Activated T-cell treated with anti-CD3 and anti-CD28 coated beads, Interleukin-2, amount 50 U/mL, for 1 hour (primary cell): ENCODE measurements at regions not wholly inside any gene's neighbourhood (a gene's known extent, or its start where the extent isn't known, plus 50 kb on each side); places are given as distances from the start of the nearest gene placed in this dataset.
"Not testable (repeated sequence)": the region's sequence is repeated elsewhere in the genome, so short reads cannot be mapped to it uniquely, and the experiment has no call there.

Source experiments
- DNase-seq: peaks from one replicate; pipeline ENCODE4 v3.0.0-alpha.2; 2020

DNA sequence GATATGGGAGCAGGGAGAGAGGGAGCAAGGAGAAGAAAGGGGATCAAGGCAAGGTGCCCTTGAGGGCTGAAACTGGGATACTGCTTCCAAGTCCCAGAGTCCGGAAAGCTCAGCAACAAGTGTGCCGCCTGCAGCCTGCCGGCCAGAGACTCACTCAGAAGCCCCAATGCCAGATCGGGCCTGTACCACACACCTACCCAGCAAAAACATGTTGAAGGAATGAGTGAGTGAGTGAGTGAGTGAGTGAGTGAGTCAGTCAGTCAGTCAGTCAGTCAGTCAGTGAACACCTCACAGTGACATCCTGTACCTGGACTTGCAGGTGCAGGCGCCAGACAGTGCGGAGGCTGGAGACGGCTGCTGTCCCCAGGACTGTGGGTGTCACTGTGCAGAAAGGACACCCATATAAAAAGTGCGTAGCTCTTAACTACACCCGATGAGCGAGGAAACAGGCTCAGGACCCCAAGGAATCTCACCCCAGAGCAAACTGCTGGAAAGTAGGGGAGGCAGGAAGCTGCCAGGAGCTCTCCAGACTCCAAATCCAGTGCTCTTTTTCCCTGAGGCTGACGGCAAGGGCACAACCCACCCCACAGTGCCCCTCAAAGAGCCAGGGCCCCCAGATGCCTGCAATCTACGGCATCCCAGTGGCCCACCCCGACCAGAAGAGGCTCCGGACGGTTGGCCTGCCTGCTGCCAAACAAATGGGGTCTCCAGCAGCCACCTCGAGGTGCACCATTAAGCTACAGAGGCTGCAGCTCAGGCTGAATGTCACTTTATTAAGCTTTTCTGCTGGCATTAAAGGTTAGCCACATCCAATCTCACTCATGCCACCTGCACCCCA is 261.7 kb downstream of the NPHP4 start:
- no peak for DNase-seq

- no peak for DNase-seq
Measured at GRCh38 chr1:5729636-5730145, 262.5 kb downstream of the NPHP4 start.

- no peak for DNase-seq
Measured at GRCh38 chr1:5728663-5729355, 263.4 kb downstream of the NPHP4 start.

DNA sequence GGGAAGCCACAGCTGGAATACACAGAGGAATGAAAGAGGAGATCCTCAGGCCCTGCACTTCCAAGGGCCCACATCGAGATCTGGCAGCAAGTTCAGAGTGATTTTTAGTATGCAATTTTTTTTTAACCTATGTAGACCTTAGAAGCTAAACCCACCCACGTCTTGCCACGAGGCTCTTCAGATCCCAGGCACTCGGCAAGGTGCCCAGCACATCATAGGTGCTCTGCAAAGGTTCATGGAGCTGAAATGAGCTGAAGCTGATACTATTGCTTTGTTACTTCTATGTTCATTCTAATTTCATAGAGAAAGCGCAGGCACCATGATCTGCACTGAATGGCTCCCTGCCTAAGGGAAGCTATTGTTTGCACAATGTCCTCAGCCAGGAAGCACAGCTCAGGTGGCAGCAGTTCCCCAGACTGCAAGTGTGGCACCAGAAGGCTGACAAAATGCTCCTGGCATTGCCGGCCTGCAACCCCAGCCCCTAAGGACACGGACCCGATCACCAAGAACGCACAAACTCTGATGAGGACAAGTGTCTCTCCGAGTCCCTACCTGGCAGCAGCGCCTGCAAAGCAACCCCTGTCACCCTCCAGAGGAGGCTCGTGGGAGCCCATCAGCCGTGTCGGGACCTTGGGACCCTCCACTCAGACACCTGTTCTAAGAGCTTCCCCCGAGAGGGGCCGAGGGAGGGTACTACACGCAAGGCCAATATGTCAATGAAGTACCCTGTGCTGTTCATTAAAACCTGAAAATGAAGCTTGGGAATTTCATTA is 264.2 kb downstream of the NPHP4 start:
- DNase-seq, result no peak

DNA sequence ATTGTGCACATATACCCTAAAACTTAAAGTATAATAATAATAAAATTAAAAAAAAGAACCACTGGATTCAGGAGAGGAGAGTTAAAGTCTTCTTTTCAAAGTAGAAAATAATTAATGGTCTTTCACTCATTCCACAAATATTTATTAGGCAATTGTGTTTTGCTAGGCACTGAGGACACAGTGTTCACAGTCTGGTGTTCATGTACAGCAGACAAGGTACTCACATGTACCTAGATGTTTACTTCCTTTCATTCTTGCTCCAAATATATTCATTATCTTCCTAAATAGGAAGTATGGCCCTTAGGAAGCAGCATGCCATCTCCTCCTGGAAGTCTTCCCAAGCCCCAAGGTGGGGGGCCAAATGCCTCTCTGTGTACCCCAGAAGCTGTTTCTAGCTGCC is 265.0 kb downstream of the NPHP4 start:
- DNase-seq, result no peak

DNA sequence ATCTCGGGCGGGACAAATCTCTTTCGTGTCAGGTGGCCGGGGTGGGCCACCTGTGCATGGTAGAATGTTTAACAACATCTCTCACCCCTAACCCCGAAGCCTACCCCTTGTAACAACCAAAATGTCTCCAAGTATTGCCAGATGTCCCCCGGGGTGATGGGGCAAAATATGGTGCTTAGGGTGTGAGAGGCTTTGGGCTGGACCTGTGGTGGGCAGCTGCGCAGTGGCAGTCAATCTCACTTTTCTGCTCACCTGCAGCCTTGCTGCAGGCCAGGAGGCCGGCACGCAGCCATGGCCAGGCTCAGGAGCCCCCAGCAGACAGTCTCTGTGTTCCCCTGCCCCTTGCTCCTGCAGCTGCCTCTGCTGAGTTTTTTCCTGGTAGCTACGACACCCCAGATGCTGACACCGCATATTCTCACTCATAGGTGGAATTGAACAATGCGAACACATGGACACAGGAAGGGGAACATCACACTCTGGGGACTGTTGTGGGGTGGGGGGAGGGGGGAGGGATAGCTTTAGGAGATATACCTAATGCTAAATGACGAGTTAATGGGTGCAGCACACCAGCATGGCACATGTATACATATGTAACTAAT is 265.5 kb downstream of the NPHP4 start:
- DNase-seq, result not testable (repeated sequence)

DNA sequence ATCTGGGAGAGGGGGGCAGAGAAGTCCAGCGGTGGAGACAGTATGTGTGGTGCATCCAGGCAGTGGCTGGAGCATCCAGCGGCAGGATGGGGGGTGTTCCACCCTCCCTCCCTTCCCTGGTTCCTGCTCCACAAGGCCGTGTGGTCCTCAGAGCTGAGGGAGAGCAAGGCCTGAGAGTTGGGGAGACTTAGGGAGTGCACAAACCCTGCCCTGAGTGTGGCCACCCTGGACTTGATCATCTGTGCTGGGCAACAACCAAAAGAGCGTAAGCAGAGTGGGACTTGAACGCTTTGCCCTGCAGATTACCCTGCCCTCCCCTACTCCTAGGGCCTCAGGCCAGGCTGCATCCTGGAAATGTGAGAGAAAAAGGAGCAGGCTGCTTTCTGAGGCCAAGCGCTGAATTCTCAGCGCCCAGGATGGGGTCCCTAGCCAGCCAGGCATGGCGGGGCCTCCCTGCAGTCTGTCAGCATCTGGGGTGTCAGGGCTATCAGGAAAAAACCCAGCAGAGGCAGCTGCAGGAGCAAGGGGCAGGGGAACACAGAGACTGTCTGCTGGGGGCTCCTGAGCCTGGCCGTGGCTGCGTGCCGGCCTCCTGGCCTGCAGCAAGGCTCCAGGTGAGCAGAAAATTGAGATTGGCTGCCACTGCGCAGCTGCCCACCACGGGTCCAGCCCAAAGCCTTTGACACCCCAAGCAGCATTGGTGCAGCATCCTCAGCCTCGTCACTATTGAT is 266.2 kb downstream of the NPHP4 start:
- DNase-seq, result no peak

GRCh38 chr1:5725406-5725805 is 266.8 kb downstream of the NPHP4 start:
- DNase-seq, result no peak

DNA sequence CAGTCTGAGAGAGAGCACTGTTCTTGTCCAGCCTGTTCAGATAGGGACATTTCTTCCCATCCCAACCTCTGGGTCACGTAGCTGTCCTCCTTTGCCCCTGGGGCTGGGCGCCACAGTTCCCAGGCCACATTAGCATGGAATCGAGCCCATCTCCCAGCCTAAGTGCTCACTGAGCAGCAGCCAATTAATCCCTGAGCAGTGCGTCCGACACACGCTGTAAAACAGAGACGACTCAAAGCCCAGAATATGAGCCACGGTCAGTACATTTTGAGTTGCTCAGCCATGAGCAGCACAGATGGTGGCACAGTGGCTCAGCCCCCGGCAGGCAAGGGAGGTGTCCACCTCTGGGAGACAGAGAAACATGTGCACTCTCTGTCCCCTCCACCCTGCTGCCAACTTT is 267.4 kb downstream of the NPHP4 start:
- DNase-seq, result no peak

DNA sequence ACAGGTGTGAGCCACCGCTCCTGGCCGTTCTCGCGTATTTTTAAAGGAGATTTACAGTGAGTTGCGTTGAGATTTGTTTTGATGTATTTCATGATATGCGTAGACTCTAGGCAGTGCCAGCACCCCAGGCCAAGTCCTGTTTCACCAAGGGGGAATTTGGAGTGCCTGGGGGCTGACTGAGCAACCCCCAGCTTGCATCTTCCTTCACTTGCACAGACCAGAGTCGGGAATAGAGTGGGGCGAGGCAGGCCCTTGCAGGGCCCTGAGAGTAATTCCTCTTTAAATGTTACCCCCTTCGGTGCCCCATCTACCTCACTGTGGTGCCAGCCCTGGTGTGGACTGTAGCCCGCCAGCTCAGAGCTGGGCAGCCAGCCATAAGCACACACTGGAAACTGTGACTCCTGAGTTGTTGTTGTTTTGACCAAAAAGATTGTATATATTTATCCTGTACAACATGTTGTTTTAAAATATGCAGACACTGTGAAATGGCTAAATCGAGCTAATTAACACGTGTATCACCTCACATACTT is 269.5 kb downstream of the NPHP4 start:
- DNase-seq, result no peak

GRCh38 chr1:5721634-5722215 is 270.5 kb downstream of the NPHP4 start:
- DNase-seq, result no peak

DNA sequence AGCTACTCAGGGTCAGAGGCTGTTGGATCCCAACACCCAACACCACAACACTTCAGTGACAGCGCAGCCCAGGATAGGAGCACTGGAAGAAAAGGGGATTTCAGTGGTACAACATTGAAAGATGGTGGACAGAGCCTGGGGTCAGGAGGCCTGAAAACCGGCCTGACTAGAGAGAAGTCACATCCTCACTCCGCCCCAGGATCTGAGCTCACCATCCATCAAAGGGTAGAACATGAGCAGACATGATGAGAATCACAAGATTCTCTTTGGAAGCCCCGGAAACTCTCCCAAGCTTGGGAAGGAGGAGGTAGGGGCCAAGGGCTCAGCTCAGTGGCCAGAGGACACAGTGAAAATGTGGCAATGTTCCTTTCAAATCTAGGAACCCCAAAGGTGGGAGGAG is 271.3 kb downstream of the NPHP4 start:
- DNase-seq, result no peak

DNA sequence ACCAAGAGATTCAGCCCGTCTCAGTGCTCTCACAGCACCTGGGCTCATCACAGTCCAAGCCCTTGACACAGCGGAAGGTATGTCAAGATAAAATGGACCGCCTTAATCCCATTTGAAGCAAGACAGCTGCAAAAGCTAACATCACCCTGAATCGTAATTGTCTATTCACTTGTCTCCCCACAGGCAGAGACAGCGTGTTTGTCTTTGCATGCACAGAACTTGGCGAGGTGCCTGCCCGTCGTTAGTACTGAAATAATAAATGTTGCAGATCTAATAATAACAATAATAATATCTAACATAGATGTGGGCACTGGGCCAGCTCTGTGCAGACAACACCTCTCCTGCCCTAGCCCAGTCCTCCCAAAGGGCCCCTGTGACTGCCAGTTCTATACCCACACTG is 271.7 kb downstream of the NPHP4 start:
- DNase-seq, result no peak

DNA sequence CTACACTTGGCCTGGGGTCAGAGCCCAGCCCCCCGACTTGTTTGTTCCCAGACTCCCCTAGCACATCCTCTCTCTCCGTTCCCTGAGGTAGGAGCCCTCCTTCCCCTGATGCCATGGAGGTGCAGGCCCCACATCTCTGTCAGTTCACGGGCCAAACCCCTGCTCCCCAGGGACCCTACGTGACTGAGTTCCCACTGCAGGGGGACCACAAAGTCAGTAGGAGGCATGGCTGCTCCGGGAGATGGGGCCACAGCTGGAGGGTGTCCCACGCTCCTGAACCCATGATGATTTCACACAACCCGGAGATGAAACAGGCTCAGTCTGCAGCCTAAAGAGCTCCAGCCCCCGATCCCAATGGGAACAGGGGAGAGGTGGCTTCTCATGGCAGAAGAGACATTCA is 272.2 kb downstream of the NPHP4 start:
- DNase-seq, result no peak

DNA sequence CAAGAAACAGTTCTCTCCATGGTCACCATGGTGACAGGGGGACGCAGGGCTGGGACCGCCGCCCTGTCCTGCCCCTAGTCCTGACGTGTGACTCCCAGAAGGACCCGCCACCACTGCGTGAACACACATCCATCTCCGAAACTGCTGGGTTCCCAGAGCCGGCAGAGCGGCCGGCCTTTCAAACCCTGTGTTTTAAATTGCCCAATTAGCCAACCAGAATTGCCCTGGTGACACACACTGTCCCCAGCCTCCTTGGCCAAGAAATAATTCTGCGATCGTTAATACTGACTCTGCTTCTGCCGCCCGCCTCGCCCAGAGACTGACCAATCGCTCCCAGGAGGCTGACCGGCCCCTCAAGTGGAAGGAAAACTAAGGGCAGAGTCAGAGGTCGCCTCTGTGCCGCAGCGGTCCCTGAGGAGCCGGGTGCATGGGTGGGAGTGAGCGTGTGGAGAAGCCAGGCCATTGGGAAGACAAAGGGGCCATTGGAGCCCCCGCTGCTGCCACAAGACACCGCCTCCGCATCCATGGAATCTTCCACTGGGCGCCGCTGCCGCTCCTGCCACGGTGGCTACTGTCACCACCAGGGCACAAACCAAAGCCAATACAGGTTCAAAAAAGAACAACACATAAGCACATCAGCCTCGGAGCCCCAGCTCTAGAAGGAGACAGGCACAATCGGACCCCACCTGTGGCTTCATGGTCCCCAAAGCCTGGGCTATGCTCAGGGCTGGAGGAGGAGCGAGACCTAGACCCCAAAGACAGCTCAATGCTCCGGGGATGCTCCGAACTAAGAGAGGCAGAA is 273.2 kb downstream of the NPHP4 start:
- no peak for DNase-seq

DNA sequence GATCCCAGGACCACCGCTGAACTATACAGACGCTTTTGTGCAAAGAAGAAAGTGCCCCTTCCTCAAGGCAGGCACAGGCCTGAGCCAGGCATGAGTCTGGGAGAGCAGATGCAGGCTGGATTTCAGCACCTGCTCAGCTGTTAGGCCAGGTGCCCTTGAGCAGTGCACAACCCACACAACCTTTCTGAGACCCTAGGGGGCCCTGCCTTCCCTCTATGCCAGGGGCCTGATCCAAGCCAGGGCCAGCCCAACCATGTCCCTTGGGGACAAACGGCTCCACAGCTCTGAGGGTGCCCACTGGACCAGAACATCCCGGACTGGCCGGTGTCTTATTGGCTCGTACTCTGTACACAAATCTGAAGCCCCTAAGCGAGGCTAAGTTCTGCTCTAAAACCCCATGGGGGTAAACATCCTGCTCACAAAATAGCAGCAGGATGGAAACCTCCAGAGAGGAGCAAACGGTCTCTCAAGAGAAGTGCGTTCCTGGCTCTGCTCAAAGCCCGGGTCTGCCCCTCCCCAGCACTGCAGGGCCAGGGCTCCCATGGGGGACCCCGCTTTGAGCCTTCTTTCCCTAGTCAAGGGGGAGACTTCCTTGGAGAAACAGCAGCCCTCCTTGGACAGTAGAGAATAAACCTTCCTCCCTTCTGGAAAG is 275.1 kb downstream of the NPHP4 start:
- no peak for DNase-seq

- no peak for DNase-seq
Measured at GRCh38 chr1:5716126-5716525, 276.1 kb downstream of the NPHP4 start.

DNA sequence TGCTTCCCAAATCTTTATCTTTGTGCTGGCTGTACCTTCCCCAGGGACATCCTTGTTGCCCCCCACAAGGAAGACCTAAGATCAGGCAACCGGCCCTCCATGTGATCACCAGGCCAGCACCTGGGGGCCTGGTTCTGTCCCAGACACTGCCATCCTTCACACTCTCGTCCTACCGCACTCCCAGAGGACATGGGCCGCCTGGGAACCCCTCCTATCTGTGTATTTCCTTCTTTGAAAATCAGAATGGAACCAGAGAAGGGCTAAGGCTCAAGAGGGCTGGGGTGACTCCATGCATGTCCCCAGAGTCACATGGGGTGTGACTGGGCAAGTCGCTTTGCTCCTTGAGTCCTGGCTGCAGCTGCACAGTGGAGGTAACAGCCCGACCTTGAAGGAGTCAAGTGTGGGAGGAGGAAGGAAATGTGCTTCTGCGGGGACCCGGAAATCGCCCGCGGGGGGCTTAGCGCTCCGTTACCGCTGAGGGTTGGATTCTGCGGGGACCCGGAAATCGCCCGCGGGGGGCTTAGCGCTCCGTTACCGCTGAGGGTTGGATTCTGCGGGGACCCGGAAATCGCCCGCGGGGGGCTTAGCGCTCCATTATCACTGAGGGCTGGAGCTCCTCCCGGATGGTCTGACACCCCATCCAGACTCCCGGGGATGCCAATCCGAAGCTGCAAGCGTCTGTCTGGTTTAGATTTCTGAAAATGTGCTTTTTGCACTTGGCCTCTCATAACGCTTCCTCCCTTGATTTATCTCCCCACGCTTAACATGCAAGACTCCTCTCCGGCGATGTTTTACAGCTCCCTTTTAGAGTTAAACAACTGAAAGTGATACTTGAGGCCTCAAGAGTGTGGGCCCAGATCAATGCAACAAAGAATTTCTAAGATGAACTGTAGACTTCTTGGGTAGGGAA is 278.9 kb downstream of the NPHP4 start:
- no peak for DNase-seq
